Embryonic facial prominence (tissue), 1 donor: ENCODE measurements at regions not wholly inside any gene's neighbourhood (a gene's known extent, or its start where the extent isn't known, plus 50 kb on each side); places are given as distances from the start of the nearest gene placed in this dataset.

Experiments used
- DNase-seq: peaks from one replicate; pipeline ENCODE4 v3.0.0-alpha.2; 2016; ENCODE audit errors: extremely low spot score

GRCh38 chr5:93107805-93108520, 473.1 kb downstream of the NR2F1-AS1 start:
- no peak for DNase-seq

GRCh38 chr5:93107141-93107540, 473.9 kb downstream of the NR2F1-AS1 start:
- no peak for DNase-seq

GRCh38 chr5:93101661-93102060, 479.4 kb downstream of the NR2F1-AS1 start:
- DNase-seq: no peak

GRCh38 chr5:93100976-93101375, 480.0 kb downstream of the NR2F1-AS1 start:
- no peak for DNase-seq

- no peak for DNase-seq
Measured at GRCh38 chr5:93100428-93100827, 480.6 kb downstream of the NR2F1-AS1 start.

- DNase-seq: no peak
Measured at GRCh38 chr5:93099902-93100347, 481.1 kb downstream of the NR2F1-AS1 start.

- DNase-seq: no peak
Measured at GRCh38 chr5:93096561-93096960, 484.5 kb downstream of the NR2F1-AS1 start.

- no peak for DNase-seq
Measured at GRCh38 chr5:93092349-93093105, 488.5 kb downstream of the NR2F1-AS1 start.

GRCh38 chr5:93090698-93091097, 490.3 kb downstream of the NR2F1-AS1 start:
- DNase-seq: no peak

GRCh38 chr5:93088592-93089389, 492.2 kb downstream of the NR2F1-AS1 start:
- DNase-seq: no peak

- no peak for DNase-seq
Measured at GRCh38 chr5:93087326-93087725, 493.7 kb downstream of the NR2F1-AS1 start.

- DNase-seq: no peak
Measured at GRCh38 chr5:93082981-93083380, 498.0 kb downstream of the NR2F1-AS1 start.

GRCh38 chr5:93079046-93079445, 502.0 kb downstream of the NR2F1-AS1 start:
- no peak for DNase-seq

- DNase-seq: no peak
Measured at GRCh38 chr5:93078082-93079038, 502.7 kb downstream of the NR2F1-AS1 start.

GRCh38 chr5:93076566-93076965, 504.5 kb downstream of the NR2F1-AS1 start:
- DNase-seq: no peak

GRCh38 chr5:93076096-93076495, 504.9 kb downstream of the NR2F1-AS1 start:
- no peak for DNase-seq

- no peak for DNase-seq
Measured at GRCh38 chr5:93073547-93073946, 507.5 kb downstream of the NR2F1-AS1 start.

GRCh38 chr5:93072831-93073459, 508.1 kb downstream of the NR2F1-AS1 start:
- DNase-seq: no peak

GRCh38 chr5:93071710-93072109, 509.3 kb downstream of the NR2F1-AS1 start:
- no peak for DNase-seq

- DNase-seq: no peak
Measured at GRCh38 chr5:93070938-93071337, 510.1 kb downstream of the NR2F1-AS1 start.

GRCh38 chr5:93069276-93069675, 511.7 kb downstream of the NR2F1-AS1 start:
- DNase-seq: no peak
